HEK293T (cell line): ENCODE measurements at regions not wholly inside any gene's neighbourhood (a gene's known extent, or its start where the extent isn't known, plus 50 kb on each side); places are given as distances from the start of the nearest gene placed in this dataset.

ENCODE experiments used
- BHLHE40 ChIP-seq: fragments of 450-650 bp; IDR thresholded peaks from 2 replicates; pipeline ENCODE4 v1.6.1; 2016; ENCODE audit warnings: mild to moderate bottlenecking, moderate library complexity, borderline replicate concordance
- ELF4 ChIP-seq: fragments of 450-650 bp; IDR thresholded peaks from 2 replicates; pipeline ENCODE4 v1.6.1; 2017; ENCODE audit warnings: antibody characterized with exemption

- no peak for TF ChIP-seq ELF4
- no peak for TF ChIP-seq BHLHE40
These were observed 80.1 kb upstream of the MARCKS start for GRCh38 chr6:113776998-113777397.
